GM19372 (cell line): ENCODE measurements at regions not wholly inside any gene's neighbourhood (a gene's known extent, or its start where the extent isn't known, plus 50 kb on each side); places are given as distances from the start of the nearest gene placed in this dataset.
"Not testable (repeated sequence)": the region's sequence is repeated elsewhere in the genome, so short reads cannot be mapped to it uniquely, and the experiment has no call there.

Experiments used
- ATAC-seq: cut with Tn5 transposase; IDR thresholded peaks from one replicate; pipeline ENCODE4 v1.9.1; 2021; ENCODE audit warnings: mild to moderate bottlenecking, low read depth, moderate library complexity; ENCODE audit not compliant: unreplicated experiment

GRCh38 chr5:96180684-96181435 lies 219.2 kb upstream of the ELL2 start:
- ATAC-seq = no peak

- no peak for ATAC-seq
Observed at GRCh38 chr5:96177303-96177869, 215.7 kb upstream of the ELL2 start.

GRCh38 chr5:96176022-96176421 lies 214.4 kb upstream of the ELL2 start:
- no peak for ATAC-seq

- no peak for ATAC-seq
Observed at GRCh38 chr5:96175090-96175489, 213.4 kb upstream of the ELL2 start.

GRCh38 chr5:96173366-96173765 lies 211.7 kb upstream of the ELL2 start:
- no peak for ATAC-seq

- ATAC-seq = no peak
Observed at GRCh38 chr5:96172436-96172835, 210.8 kb upstream of the ELL2 start.

GRCh38 chr5:96171973-96172372 lies 210.3 kb upstream of the ELL2 start:
- not testable (repeated sequence) for ATAC-seq

- ATAC-seq = not testable (repeated sequence)
Observed at GRCh38 chr5:96170481-96171125, 209.0 kb upstream of the ELL2 start.

GRCh38 chr5:96168833-96169232 lies 207.2 kb upstream of the ELL2 start:
- not testable (repeated sequence) for ATAC-seq

- no peak for ATAC-seq
Observed at GRCh38 chr5:96159043-96159442, 197.4 kb upstream of the ELL2 start.

- no peak for ATAC-seq
Observed at GRCh38 chr5:96157841-96158291, 196.2 kb upstream of the ELL2 start.

- no peak for ATAC-seq
Observed at GRCh38 chr5:96157077-96157780, 195.6 kb upstream of the ELL2 start.

GRCh38 chr5:96155147-96155546 lies 193.5 kb upstream of the ELL2 start:
- no peak for ATAC-seq

- no peak for ATAC-seq
Observed at GRCh38 chr5:96151891-96152290, 190.2 kb upstream of the ELL2 start.

- ATAC-seq = no peak
Observed at GRCh38 chr5:96150007-96150406, 188.4 kb upstream of the ELL2 start.

- ATAC-seq = no peak
Observed at GRCh38 chr5:96149546-96149945, 187.9 kb upstream of the ELL2 start.

- ATAC-seq = no peak
Observed at GRCh38 chr5:96149021-96149420, 187.4 kb upstream of the ELL2 start.

- ATAC-seq = no peak
Observed at GRCh38 chr5:96148376-96148775, 186.7 kb upstream of the ELL2 start.

GRCh38 chr5:96147866-96148265 lies 186.2 kb upstream of the ELL2 start:
- ATAC-seq = no peak

- ATAC-seq = peak; percentile 51
Observed at GRCh38 chr5:96146675-96147074, 185.0 kb upstream of the ELL2 start.

- no peak for ATAC-seq
Observed at GRCh38 chr5:96144289-96144688, 182.6 kb upstream of the ELL2 start.
